Endodermal cell (in vitro differentiated cells): ENCODE measurements at regions not wholly inside any gene's neighbourhood (a gene's known extent, or its start where the extent isn't known, plus 50 kb on each side); places are given as distances from the start of the nearest gene placed in this dataset.

Experiments used
- DNase-seq: peaks from one replicate; pipeline ENCODE4 v3.0.0-alpha.2; 2017
- H3K27ac ChIP-seq: 2 replicates; pipeline ENCODE4 v1.5.1; 2013; ENCODE audit warnings: mild to moderate bottlenecking, low read depth, low read length, moderate library complexity
- H3K27me3 ChIP-seq: 2 replicates; pipeline ENCODE4 v1.6.1; 2013; ENCODE audit warnings: mild to moderate bottlenecking, low read length, moderate library complexity; ENCODE audit not compliant: insufficient read depth, control insufficient read depth, poor library complexity, severe bottlenecking
- H3K36me3 ChIP-seq: 2 replicates; pipeline ENCODE4 v1.7.0; 2013; ENCODE audit warnings: mild to moderate bottlenecking, low read length, moderate library complexity; ENCODE audit not compliant: control insufficient read depth, insufficient read depth
- H3K4me1 ChIP-seq: one replicate; pipeline ENCODE4 v1.7.0; 2013; ENCODE audit warnings: low read length; ENCODE audit not compliant: control insufficient read depth, insufficient read depth
- H3K4me3 ChIP-seq: 2 replicates; pipeline ENCODE4 v1.5.1; 2013; ENCODE audit warnings: mild to moderate bottlenecking, low read length, moderate library complexity
- H3K9ac ChIP-seq: 2 replicates; pipeline ENCODE4 v1.6.1; 2013; ENCODE audit warnings: mild to moderate bottlenecking, low read length, moderate library complexity; ENCODE audit not compliant: poor library complexity, severe bottlenecking; ENCODE audit errors: extremely low read depth
- H3K9me3 ChIP-seq: 2 replicates; pipeline ENCODE4 v1.6.1; 2013; ENCODE audit warnings: mild to moderate bottlenecking, low read length, moderate library complexity; ENCODE audit not compliant: control insufficient read depth
- H3K27ac Mint-ChIP-seq: 2 replicates; pipeline ENCODE4 v1.8.0; 2020; ENCODE audit warnings: mixed read lengths
- H3K27me3 Mint-ChIP-seq: 2 replicates; pipeline ENCODE4 v1.8.0; 2021; ENCODE audit warnings: mild to moderate bottlenecking, mixed read lengths; ENCODE audit not compliant: insufficient read depth
- H3K36me3 Mint-ChIP-seq: 2 replicates; pipeline ENCODE4 v1.8.0; 2020; ENCODE audit warnings: low read depth, mixed read lengths
- H3K4me1 Mint-ChIP-seq: 2 replicates; pipeline ENCODE4 v1.8.0; 2020; ENCODE audit warnings: mixed read lengths
- H3K4me3 Mint-ChIP-seq: 2 replicates; pipeline ENCODE4 v1.8.0; 2020; ENCODE audit warnings: mild to moderate bottlenecking, moderate library complexity, mixed read lengths
- H3K9me3 Mint-ChIP-seq: 2 replicates; pipeline ENCODE4 v1.8.0; 2020; ENCODE audit warnings: mild to moderate bottlenecking, mixed read lengths
- CTCF ChIP-seq: fragments of 200-600 bp; sonication (generic); conservative IDR thresholded peaks from 2 replicates; pipeline ENCODE4 v1.5.0; 2021; ENCODE audit warnings: antibody characterized with exemption, mild to moderate bottlenecking
- WGBS, 2 experiments: methylation state at CpG; one replicate each; pipeline versions ENCODE4 v1.1.5 to v1.1.7; 2013; ENCODE audit warnings: missing lambda C conversion rate in 2 of 2, mixed read lengths in 1 of 2; ENCODE audit not compliant: insufficient coverage in 1 of 2, insufficient read length in 1 of 2; 5-methylcytosine and 5-hydroxymethylcytosine counted together

- H3K4me1 ChIP-seq = no peaks in the 10 kb centered on the region
- H3K36me3 Mint-ChIP-seq = no peaks in the 10 kb centered on the region
- H3K27ac ChIP-seq = no peak overlapping the region
- no peaks in the 10 kb centered on the region for H3K27me3 ChIP-seq
- H3K4me3 Mint-ChIP-seq = no peak overlapping the region
- H3K9ac ChIP-seq = no peak overlapping the region
- H3K27me3 Mint-ChIP-seq = no peaks in the 10 kb centered on the region
- 80 to 100% methylated on average over 1 of the region's 1 CpG for WGBS, 2 experiments
- H3K9me3 ChIP-seq = no peaks in the 10 kb centered on the region
- H3K4me1 Mint-ChIP-seq = no peaks in the 10 kb centered on the region
- TF ChIP-seq CTCF = no peak
- H3K4me3 ChIP-seq = no peak overlapping the region
- H3K27ac Mint-ChIP-seq = no peak overlapping the region
- no peaks in the 10 kb centered on the region for H3K9me3 Mint-ChIP-seq
- H3K36me3 ChIP-seq = no peaks in the 10 kb centered on the region
- no peak for DNase-seq
Observed at GRCh38 chr5:163222982-163223381, 214.4 kb upstream of the CCNG1 start.

- TF ChIP-seq CTCF = no peak
- Mint-ChIP-seq H3K4me1 (no peaks in the 10 kb centered on the region), H3K4me3 (no peak overlapping the region), H3K36me3 (no peaks in the 10 kb centered on the region), H3K9me3 (no peaks in the 10 kb centered on the region), H3K27ac (no peak overlapping the region), H3K27me3 (no peaks in the 10 kb centered on the region)
- DNase-seq = no peak
- Histone ChIP-seq H3K4me3 (no peak overlapping the region), H3K4me1 (no peaks in the 10 kb centered on the region), H3K27me3 (no peaks in the 10 kb centered on the region), H3K27ac (no peak overlapping the region), H3K9ac (no peak overlapping the region), H3K36me3 (no peaks in the 10 kb centered on the region), H3K9me3 (no peaks in the 10 kb centered on the region)
- WGBS, 2 experiments = 86% methylated on average over 2 of the region's 2 CpGs; no CpG with 5 or more reads in 1 of the 2 experiments
Observed at GRCh38 chr5:163244445-163244987, 192.9 kb upstream of the CCNG1 start.

GRCh38 chr5:163245584-163245983 lies 191.8 kb upstream of the CCNG1 start:
- Mint-ChIP-seq H3K4me1 (no peaks in the 10 kb centered on the region), H3K27me3 (no peaks in the 10 kb centered on the region), H3K36me3 (no peaks in the 10 kb centered on the region), H3K27ac (peak overlapping the region; percentile 9), H3K9me3 (no peaks in the 10 kb centered on the region), H3K4me3 (no peak overlapping the region)
- DNase-seq = no peak
- TF ChIP-seq CTCF = no peak
- Histone ChIP-seq H3K36me3 (no peaks in the 10 kb centered on the region), H3K27me3 (no peaks in the 10 kb centered on the region), H3K4me3 (no peak overlapping the region), H3K27ac (no peak overlapping the region), H3K4me1 (no peaks in the 10 kb centered on the region), H3K9ac (no peak overlapping the region), H3K9me3 (no peaks in the 10 kb centered on the region)
- WGBS, 2 experiments = 75 to 100% methylated on average over 1 to 2 of the region's 2 CpGs
